ENCODE measurements at regions not wholly inside any gene's neighbourhood (a gene's known extent, or its start where the extent isn't known, plus 50 kb on each side); places are given as distances from the start of the nearest gene placed in this dataset.

- TF ChIP-seq CTCF (IDR thresholded peaks at IDR 0.05; ENCODE audit: low read length) = no peak
- no peak for TF ChIP-seq EZH2 (IDR thresholded peaks at IDR 0.05; ENCODE audit: borderline replicate concordance, low read length)
Observed at GRCh38 chr9:86531971-86532640, 177.9 kb upstream of the TUT7 start.

Data from OCI-LY1 (cell line).